ENCODE measurements at regions not wholly inside any gene's neighbourhood (a gene's known extent, or its start where the extent isn't known, plus 50 kb on each side); places are given as distances from the start of the nearest gene placed in this dataset.
"Not testable (repeated sequence)": the region's sequence is repeated elsewhere in the genome, so short reads cannot be mapped to it uniquely, and the experiment has no call there.

DNA sequence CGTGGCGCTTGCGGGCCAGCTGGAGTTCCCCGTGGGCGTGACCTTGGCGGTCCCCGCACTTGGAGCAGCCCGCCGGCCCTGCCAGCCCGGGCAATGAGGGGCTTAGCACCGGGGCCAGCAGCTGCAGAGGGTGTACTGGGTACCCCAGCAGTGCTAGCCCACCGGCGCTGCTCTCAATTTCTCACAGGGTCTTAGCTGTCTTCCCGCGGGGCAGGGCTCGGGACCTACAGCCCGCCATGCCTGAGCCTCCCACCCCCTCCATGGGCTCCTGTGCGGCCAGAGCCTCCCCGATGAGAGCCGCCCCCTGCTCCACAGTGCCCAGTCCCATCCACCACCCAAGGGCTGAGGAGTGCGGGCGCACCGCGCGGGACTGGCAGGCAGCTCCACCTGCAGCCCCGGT is 94.0 kb upstream of the NIPBL start:
- DNase-seq (ENCODE audit: low read depth in 2 of 2), result not testable (repeated sequence)

DNA sequence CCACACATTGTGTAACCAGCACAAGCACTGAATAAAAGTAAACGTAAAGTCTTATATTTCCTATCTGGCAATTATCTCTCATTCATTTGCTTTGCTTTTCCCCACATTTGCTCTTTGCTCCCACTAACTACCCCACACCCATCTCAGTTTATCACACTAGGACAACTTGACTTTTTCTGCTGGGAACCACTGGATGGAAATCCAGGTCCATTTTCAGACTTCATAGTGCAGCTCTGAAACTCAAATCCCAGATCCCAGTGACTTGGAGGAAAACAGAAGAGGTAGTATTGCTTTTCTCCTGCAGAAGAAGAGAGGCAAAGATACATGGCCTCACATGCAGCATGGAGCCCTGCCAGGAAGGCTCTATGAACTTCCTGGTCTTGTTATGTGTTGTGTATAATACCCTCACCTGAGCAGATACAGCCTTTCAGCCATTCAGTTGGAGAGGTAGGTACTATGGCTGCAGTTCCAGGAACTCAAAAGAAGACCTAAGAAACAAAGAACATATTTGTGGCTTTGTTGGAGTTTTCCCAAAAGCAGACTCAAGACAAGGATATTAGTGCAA is 90.0 kb upstream of the NIPBL start:
- no peak for DNase-seq (ENCODE audit: low read depth in 2 of 2)

DNA sequence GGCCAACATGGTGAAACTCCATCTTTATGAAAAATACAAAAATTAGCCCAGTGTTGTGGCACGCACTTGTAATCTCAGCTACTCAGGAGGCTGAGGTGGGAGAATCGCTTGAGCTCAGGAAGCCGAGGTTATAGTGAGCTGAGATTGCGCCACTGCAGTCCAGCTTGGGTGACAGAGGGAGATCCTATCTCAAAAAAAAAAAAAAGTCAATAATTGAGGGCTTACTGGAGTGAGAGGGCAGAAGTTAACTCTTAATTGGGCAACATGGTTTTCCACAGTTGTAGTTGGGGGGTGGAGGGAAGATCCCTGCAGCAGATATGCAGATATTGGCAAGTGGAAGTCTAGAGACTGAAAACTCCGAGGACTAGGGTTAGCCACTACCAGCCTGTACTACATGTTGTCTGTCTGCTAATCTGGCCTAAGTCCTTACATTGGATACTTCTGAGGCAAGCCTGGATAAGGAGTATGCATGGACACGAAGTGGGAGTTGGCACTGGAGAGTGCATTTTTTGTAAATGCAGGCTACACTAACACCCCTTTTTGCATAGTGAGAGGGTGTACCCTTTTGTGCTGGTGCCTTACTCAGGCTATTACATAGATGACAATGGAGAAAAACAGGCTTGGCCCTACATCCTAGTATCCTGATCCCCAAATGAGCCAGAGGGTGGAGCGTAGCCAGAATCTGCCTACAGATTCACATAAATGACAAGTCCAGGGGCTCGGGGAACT is 89.0 kb upstream of the NIPBL start:
- DNase-seq (ENCODE audit: low read depth in 2 of 2), result no peak

DNA sequence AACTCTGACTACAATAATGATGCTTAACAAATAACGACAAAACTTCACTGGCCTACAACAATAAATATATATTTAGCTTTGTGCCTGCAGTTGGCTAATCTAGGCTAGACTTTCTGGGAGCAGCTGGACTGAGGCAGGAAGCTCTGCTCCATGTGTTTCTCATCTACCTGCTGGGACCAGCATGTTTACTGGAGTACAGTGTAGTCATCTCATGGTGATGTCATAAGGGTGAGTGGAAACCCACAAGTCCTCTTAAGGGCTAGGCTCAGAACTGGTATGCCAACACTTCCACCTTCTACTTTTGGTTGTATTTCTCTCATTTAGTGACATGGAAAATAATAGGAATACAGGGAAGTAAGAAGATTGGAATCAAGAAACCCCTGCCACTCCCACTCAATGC is 85.7 kb upstream of the NIPBL start:
- DNase-seq (ENCODE audit: low read depth in 2 of 2), result no peak

DNA sequence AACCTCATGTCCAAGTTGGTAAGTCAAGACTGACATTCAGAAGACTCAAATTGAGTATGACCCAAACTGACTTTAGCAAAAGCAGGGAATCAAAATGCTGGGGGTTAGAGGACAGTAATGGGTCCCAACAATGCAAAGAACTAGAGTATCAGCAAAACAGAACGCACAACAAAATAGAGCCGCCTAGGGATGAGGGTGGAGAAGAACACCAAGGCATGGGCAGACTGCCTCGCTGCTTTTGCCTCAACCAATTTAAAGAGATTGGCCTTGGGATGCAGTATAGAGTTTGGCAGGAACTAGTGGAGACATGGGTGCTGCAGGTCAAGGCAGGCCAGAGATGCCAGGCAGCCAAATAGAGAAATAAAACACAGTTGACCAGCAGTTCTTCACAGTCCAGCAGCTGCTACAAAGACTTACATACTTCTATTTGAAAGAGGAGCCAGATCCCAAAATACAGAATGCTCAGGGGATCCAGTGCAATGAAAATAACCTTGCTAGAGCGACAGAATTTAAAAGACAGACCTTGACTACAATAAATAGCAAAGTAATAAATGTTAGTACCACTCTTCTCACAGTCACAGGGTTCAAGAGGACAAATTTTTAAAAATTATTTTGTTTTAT is 83.9 kb upstream of the NIPBL start:
- no peak for DNase-seq (ENCODE audit: low read depth in 2 of 2)

DNA sequence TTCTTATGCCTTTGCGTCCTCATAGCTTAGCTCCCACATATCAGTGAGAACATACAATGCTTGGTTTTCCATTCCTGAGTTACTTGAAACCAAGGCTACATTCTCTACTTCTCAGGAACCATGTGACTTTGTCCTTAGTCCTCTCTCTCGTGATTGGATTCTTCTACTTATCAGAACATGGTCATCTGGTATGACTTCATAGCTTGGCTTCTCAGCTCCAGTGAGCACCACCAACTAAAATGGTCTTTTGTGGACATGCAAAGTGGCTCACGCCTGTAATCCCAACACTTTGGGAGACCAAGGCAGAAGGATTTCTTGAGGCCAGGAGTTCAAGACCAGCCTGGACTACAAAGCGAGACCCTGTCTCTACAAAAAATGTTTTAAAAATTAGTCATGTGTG is 81.2 kb upstream of the NIPBL start:
- DNase-seq (ENCODE audit: low read depth in 2 of 2), result no peak

DNA sequence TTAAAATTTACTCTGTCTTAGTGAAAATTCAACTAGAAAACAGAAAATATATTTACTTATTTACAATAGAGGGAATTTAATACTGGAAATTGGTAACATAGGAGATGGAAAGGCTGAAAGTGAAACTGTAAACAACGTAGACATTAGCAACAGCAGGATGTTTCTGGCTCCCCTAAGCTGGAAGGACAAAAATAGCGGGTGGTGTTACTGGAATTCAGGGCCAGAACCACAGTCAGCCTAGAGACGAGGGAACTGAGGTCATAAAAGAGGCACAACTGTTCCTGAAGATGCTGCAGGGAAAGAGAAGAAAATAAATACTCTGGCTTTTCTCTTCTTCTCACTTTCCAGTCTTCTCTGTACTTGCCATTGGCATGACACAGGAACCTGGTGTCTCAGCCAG is 80.4 kb upstream of the NIPBL start:
- no peak for DNase-seq (ENCODE audit: low read depth in 2 of 2)

DNA sequence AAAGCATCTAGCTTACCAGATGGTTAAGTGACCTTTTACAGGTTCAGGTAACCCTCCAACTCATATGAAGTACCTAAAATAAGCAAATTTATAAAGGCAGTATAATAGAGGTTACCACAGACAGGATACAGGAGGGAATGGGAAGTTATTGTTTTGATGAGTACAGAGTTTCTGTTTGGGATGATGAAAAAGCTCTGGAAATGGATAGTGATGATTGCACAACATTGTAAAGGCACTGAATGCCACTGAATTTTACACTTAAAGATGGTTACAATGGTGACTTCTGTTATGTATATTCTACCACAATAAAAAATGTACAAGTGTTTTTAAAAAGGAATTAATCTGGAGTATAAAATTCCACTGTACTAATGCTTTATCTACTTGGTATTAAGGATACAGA is 75.0 kb upstream of the NIPBL start:
- no peak for DNase-seq (ENCODE audit: low read depth in 2 of 2)

DNA sequence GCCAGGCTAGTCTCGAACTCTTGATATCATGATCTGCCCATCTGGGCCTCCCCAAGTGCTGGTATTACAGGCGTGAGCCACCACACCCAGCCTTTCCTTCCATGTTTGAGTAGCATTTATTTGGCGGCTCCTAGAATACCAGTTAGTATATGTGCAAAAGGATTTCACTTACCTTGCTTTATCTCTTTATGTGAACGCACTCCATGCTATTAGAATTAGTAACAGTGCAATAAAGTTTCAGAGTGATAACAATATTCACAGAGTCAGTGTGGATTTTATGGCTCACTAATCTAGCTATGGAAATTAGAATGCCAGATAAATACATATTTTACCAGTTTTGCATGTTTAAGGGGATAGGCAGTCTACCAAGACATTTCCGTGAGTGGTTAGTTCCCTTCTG is 74.4 kb upstream of the NIPBL start:
- no peak for DNase-seq (ENCODE audit: low read depth in 2 of 2)

DNA sequence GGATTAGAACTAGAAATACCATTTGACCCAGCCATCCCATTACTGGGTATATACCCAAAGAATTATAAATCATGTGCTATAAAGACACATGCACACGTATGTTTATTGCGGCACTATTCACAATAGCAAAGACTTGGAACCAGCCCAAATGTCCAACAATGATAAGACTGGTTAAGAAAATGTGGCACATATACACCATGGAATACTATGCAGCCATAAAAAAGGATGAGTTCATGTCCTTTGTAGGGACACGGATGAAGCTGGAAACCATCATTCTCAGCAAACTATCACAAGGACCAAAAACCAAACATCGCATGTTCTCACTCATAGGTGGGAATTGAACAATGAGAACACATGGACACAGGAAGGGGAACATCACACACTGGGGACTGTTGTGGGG is 63.3 kb upstream of the NIPBL start:
- not testable (repeated sequence) for DNase-seq (ENCODE audit: low read depth in 2 of 2)

DNA sequence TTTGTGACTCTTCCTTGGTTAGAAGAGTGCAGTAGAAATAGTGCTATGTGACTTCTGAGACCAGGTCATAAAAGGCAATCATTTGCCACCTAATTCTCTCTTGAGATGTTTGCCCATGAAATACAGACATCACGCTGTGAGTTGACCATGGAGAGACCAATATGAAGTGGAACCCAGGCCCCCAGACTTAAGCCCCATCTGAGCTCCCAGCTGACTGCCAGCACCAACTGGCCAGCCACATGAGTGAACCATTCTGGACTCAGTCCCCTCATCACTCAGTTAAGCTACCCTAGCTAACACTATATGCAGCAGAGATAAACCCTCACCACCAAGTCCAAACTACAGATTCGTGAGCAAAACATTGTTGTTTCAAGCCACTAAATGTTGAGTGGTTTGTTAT is 60.7 kb upstream of the NIPBL start:
- DNase-seq (ENCODE audit: low read depth in 2 of 2), result no peak

DNA sequence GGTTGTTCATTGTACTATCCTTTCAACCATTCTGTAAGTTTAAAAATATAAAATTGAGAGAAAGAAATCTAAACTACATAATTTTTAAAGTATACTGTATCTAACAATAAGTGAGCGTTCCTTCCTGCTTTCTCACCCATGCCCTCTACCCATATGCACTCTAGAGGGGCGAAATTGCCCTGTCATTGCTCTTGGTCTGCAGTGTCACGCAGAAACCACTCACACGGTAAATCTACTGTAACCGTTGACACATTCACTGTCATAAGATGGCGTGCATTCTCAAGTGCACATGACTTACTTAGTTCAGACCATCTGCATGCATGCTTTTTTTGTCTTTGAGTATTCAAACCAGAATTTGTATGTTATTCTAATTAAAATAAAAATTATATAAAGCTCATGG is 55.7 kb upstream of the NIPBL start:
- DNase-seq (ENCODE audit: low read depth in 2 of 2), result no peak

DNA sequence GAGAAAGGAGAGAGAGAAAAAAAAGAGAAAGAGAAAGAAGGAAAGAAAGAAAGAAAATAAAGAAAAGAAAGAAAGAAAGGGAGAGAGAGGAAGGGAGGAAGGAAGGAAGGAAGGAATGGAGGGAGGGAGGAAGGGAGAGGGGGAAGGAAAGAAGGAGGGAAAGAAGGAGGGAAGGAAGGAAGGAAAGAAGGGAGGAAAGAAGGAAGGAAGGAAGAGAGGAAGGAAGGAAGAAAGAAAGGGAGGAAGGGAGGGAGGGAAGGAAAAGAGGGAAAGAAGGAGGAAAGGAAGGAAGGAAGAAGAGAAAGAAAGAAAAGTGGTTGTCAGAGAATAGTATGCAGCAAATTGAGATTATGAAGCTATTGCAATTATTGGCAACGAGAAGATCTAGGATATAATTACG is 49.9 kb upstream of the NIPBL start:
- DNase-seq (ENCODE audit: low read depth in 2 of 2), result no peak

All from fibroblast of skin of left biceps (primary cell).